ENCODE measurements at regions not wholly inside any gene's neighbourhood (a gene's known extent, or its start where the extent isn't known, plus 50 kb on each side); places are given as distances from the start of the nearest gene placed in this dataset.

GRCh38 chr4:36917413-36917812, 327.1 kb upstream of the NWD2 start:
- H3K4me3 ChIP-seq (ENCODE audit: low read depth, low read length), result no peak overlapping the region
- H3K9me3 ChIP-seq, result no peaks in the 10 kb centered on the region
- no peak for TF ChIP-seq CTCF (IDR thresholded peaks at IDR 0.05; ENCODE audit: low read depth, low read length)
- no peaks in the 10 kb centered on the region for H3K27me3 ChIP-seq
- DNase-seq, result no peak
- no peaks in the 10 kb centered on the region for H3K36me3 ChIP-seq
- H3K4me1 ChIP-seq, result no peaks in the 10 kb centered on the region

- Histone ChIP-seq H3K4me1 (no peaks in the 10 kb centered on the region), H3K27me3 (no peaks in the 10 kb centered on the region), H3K4me3 (ENCODE audit: low read depth, low read length) (no peak overlapping the region), H3K36me3 (no peaks in the 10 kb centered on the region), H3K9me3 (no peaks in the 10 kb centered on the region)
- DNase-seq, result no peak
- no peak for TF ChIP-seq CTCF (IDR thresholded peaks at IDR 0.05; ENCODE audit: low read depth, low read length)
These were observed 324.8 kb upstream of the NWD2 start for GRCh38 chr4:36919721-36920120.

GRCh38 chr4:36921476-36922216, 322.9 kb upstream of the NWD2 start:
- Histone ChIP-seq H3K36me3 (no peaks in the 10 kb centered on the region), H3K4me3 (ENCODE audit: low read depth, low read length) (no peak overlapping the region), H3K9me3 (no peaks in the 10 kb centered on the region), H3K4me1 (no peaks in the 10 kb centered on the region), H3K27me3 (no peaks in the 10 kb centered on the region)
- TF ChIP-seq CTCF (IDR thresholded peaks at IDR 0.05; ENCODE audit: low read depth, low read length), result no peak
- no peak for DNase-seq

- Histone ChIP-seq H3K4me3 (ENCODE audit: low read depth, low read length) (no peak overlapping the region), H3K4me1 (no peaks in the 10 kb centered on the region), H3K27me3 (no peaks in the 10 kb centered on the region), H3K36me3 (no peaks in the 10 kb centered on the region), H3K9me3 (no peaks in the 10 kb centered on the region)
- DNase-seq, result no peak
- TF ChIP-seq CTCF (IDR thresholded peaks at IDR 0.05; ENCODE audit: low read depth, low read length), result no peak
These were observed 313.9 kb upstream of the NWD2 start for GRCh38 chr4:36930562-36931111.

GRCh38 chr4:36944232-36944631, 300.3 kb upstream of the NWD2 start:
- Histone ChIP-seq H3K9me3 (no peaks in the 10 kb centered on the region), H3K36me3 (no peaks in the 10 kb centered on the region), H3K4me1 (no peaks in the 10 kb centered on the region), H3K27me3 (no peaks in the 10 kb centered on the region), H3K4me3 (ENCODE audit: low read depth, low read length) (no peak overlapping the region)
- no peak for DNase-seq
- TF ChIP-seq CTCF (IDR thresholded peaks at IDR 0.05; ENCODE audit: low read depth, low read length), result no peak

- Histone ChIP-seq H3K4me3 (ENCODE audit: low read depth, low read length) (no peak overlapping the region), H3K9me3 (no peaks in the 10 kb centered on the region), H3K4me1 (no peaks in the 10 kb centered on the region), H3K27me3 (no peaks in the 10 kb centered on the region), H3K36me3 (no peaks in the 10 kb centered on the region)
- no peak for DNase-seq
- TF ChIP-seq CTCF (IDR thresholded peaks at IDR 0.05; ENCODE audit: low read depth, low read length), result no peak
These were observed 283.1 kb upstream of the NWD2 start for GRCh38 chr4:36961420-36961819.

Measured in BE2C (cell line).